ENCODE measurements at regions not wholly inside any gene's neighbourhood (a gene's known extent, or its start where the extent isn't known, plus 50 kb on each side); places are given as distances from the start of the nearest gene placed in this dataset.
"Not testable (repeated sequence)": the region's sequence is repeated elsewhere in the genome, so short reads cannot be mapped to it uniquely, and the experiment has no call there.

DNA sequence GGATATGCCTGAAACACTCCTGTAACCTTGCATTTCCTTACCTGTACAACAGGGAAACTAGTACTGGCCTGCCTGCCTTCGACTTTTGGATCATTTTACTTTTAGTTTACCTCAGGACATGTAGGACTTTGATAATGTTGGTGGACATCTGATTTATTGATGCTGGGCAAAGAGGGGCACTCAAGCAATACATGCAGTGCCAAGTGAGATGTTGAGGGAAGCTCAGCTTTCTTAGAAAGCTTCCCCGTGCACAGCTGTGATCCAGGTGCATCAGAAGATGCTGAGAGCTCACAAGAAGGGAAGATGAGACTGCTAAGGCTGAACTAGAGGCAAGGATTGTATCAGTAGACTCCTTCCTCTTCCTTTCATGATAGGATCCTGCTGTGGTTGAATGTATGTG, 336.2 kb upstream of the NCAM1 start:
- not testable (repeated sequence) for DNase-seq

DNA sequence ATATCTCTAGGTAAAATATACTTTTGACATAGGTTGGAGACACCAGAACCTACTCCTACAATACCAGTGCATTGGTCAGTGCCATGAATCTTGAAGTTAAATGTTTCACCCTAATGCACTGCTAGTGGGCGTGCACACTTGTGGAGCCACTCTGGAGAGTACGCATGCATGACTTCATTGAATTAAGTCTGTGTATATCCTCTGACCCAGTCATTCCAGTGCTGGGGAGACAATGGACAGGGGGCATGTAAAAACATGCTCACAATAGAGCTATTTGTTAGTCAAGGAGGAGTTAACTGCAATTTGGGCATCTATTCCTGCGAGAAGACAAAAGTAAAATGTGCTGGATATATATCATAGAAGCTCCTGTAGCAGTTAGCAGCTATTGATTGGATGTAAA, 335.4 kb upstream of the NCAM1 start:
- no peak for DNase-seq

DNA sequence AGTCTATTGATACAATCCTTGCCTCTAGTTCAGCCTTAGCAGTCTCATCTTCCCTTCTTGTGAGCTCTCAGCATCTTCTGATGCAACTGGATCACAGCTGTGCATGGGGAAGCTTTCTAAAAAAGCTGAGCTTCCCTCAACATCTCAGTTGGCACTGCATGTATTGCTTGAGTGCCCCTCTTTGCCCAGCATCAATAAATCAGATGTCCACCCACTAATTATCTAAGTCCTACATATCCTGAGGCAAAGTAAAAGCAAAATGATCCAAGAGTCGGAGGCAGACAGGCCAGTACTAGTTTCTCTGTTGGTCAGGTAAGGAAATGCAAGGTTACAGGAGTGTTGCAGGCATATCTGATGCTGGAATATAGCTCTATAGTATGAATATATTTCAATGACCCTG, 334.5 kb upstream of the NCAM1 start:
- DNase-seq = no peak

DNA sequence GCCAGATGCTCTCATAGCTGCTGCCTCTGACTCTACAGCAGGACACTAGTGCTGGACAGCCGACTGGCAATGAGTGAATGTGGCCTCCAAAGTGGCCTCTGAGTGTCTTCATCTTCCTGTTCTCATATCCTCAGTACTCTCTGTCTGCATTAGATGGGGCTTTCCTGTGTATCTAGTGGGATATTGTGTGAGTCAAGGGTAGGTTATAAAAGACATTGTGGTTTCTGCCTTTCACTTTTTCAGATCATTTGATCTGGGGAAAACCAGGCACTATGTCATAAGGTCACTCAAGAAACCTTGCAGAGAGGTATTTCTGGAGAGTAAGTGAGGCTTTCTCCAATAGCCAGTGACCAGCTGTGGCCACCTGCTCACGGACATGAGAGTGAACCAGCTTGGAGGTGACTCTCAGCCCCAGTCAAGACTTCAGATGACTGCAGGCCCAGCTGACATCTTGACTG, 333.6 kb upstream of the NCAM1 start:
- DNase-seq = no peak

DNA sequence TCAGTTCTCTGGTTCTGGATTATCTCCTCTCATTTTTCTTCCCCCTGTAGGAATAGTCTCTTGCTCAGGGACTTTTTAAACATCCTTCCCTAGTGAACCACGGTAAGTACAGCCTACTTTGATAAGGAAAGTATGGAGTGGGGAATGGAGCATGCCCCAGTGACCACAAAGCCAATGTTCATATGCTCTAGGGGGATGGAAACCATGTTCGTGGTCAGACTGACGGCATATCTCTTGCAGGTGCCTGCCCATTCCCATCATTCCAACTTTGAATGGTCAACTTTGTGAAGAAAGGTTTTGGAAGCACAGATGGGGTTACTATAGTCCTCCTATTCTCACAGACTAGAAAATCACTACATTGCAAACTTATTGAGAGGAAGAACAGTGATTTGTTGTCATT, 332.5 kb upstream of the NCAM1 start:
- DNase-seq = no peak

DNA sequence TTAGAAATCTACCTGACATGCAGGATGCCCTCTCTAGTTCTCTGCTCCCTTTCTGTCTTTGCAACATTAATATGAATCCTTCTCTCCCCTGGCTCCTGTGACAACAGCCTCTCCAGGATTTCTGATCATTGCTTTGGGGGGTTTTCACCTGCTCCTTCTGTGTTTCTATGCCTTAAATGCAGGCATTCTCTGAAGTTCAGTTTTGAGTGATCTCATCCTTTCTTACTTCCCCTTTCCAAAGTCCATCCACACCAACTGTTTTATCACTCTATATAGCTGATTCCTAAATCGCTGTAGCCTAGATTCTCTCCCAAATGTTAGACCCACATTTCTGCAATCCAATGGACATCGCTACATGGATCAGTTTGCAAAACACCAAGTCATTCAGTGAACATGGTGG, 330.7 kb upstream of the NCAM1 start:
- DNase-seq = no peak

DNA sequence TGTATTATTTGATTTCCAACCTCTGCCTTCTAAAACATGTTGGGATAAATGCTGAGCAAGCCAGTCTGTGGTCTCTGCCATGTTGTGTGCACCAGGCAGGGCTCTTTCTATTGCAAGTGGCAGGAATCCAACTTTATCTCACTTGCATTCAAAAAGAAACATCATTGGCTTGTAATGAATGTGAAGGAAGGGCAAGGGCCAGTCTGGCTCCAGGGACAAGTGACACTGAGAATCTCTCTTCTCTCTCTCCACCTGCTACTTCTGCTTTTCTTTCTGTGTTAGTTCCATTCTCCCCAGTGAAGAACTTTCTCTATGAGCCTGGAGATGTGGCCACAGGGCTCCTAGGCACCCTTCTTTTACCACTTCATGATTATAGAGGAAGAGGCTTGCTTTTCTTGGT, 329.9 kb upstream of the NCAM1 start:
- DNase-seq = no peak

DNA sequence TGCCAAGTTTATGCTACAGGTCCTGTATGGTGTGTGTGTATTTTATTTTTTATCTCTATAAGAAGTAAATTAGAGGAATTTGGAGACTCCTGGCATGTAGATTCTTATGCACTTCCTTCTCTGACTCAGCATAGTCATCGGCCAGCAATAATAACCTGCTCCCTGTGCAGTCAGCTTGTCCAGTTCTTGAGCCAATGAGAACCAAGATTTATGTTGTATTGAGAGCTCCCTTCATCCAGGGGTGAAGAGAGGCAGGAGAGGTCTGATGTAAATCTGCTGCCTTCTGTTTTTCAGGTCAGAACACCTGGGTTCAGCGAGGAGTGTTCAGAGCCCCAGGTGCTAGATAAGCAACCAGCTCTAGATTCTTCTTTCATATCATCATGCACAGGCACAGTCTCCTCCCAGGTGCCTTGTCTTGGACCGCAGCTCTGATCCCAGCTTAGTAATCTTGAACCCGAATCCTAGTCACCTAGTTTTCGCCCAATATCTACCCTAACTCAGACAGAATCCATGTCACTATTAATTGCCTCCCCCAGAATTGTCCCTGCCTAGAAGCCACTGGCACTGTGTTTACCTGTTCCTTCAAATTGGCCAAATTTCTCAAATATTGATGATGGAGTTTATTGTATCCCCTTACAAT, 328.2 kb upstream of the NCAM1 start:
- DNase-seq = no peak

DNA sequence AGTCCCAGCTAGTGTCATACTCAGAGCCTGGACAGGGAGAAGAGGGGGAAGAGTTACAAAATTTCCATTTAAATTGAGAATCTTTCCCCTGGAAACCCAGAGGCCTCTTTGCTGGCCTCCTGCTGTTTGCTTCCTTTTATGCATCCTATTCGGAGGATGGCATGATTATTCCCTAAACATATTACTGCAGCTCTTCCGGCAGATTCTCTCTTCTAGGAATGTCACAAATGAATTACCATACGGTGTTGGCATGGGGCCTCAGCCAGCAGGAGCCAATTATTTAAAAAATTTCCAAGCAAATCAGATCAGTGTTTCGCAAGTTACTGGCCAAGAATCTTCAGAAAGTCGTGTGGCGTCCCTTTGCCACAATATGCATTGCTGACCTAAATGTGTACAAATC, 326.7 kb upstream of the NCAM1 start:
- no peak for DNase-seq

DNA sequence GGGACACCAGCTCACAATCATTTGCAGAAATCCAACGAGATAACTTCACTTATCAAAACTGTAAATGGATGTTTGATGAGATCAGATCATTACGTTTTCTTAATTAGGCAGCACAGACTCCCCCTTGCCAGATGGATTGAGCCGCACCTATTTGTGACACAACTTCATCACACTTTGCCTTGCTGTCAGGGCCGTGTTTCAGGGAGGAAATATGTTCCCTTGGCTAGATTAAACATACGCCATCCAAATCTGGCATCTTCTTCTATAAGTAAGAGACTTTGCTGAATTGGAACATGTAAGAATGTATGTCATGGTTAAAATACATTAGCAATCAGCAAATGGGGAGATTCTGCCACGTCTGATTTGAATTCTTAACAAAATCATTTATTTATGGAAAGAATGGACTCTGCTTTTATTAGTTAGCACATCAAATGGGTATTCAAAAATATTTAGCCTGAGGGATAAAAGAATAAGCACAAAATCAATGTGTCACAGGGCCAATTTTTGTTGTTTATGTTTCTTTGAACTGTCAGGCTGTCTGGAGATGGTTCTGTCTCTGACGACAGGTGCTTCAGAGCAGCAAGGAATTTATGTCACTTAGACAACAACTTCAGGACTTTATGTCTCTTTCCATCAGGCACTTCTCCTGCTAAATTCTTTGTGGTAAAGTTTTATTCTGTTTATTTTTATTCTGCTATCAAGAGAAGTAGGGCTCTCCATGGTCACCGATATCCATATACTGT, 326.1 kb upstream of the NCAM1 start:
- DNase-seq = no peak

DNA sequence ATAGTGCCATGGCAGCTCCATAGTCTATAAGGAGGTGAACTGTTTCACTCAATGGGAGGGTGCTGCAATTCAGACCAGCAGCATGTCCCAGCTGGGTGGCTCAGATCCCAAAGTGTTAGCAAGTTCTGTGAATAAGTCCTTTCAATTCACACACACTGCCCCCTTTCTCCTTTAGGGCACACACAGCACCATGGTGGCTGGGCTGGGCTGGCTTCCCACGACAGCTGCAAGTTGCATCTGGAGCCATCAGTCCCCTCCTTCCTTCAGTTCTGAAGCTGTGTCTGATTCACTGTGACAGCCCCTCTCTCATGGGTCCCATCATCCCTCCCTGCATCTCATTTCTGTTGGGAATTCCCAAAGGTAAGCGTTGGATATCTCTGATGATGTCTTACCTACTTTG, 324.1 kb upstream of the NCAM1 start:
- no peak for DNase-seq

DNA sequence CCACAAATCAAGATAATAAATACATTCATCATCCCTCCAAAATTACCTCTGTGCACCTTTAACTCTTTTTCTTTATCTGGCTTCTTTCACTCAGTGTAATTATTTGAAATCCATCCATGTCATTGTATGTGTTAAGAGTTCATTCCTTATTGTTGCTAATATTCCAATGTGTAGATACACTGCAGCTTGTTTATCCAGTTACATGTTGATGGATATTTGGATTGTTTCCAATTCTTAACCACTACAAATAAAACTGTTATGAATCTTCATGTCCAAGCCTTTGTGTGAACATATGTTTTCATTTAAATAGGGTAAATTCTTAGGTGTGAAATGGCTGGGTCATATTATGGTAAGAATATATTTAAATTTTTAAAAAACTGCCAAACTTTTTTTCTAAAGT, 323.3 kb upstream of the NCAM1 start:
- DNase-seq = no peak

DNA sequence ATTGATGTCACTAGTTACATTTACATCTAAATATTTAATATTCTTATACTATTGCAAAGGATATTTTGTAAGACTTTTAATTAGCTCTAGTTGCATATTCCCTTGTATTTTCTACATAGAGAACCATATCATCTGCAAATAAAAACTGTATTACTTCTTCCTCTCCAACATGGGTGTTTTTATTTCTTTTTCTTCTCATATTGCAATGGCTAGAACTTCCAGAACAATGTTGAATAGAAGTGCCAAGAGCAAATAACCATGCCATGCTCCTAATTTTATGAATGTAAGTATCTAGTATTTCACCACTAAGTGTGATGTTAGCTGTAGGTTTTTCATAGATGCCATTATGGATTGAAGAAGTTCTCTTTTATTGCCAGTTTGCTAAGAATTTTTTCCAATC, 321.8 kb upstream of the NCAM1 start:
- DNase-seq = no peak

DNA sequence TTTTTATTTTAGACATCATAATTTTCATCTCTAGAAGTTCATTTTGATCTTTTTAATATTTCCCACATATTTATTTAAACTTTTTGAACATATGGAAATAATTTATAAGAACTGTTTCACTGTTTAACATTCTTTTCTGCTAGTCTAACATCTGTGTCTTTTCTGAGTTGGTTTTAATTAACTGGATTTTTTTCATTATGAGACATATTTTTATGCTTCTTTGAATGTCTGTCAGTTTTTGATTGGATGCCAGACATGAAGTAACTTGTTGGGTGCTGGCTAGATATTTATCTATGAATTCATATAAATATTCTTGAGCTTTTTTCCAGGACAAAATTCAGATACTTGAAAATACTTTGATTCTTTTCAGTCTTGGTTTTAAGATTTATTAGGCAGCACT, 317.8 kb upstream of the NCAM1 start:
- DNase-seq = no peak

DNA sequence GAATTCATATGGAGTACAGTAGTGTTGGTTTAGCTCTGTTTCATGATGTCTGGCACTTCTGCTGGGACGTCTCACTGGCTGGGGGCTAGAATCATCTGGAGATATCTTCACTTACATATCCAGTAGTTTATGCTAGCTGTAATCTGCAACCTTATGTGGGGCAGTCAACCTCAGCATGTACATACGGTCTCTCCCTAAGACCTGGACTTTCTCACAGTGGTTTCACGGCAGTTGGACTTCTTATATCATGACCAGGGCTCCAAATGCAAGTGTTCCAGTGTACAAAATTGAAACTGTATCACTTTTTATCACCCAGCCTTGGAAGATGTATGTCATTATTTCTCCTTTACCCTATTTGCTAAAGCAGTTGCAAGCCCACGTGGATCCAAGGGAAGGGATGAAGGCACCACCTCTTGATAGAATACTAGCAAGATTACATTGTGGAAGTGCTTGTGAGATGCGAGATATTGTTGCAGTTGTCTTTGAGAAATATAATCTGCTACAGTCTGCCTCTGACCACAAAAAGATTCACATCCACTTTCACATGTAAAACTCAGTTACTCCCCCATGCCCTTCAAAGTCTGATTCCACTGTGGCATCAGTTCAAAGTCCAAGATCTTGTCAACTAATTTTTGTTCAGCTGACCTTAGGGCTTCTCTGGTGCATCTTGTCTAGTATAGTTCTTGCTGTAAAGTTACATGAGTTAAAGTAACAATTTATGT, 316.6 kb upstream of the NCAM1 start:
- no peak for DNase-seq

DNA sequence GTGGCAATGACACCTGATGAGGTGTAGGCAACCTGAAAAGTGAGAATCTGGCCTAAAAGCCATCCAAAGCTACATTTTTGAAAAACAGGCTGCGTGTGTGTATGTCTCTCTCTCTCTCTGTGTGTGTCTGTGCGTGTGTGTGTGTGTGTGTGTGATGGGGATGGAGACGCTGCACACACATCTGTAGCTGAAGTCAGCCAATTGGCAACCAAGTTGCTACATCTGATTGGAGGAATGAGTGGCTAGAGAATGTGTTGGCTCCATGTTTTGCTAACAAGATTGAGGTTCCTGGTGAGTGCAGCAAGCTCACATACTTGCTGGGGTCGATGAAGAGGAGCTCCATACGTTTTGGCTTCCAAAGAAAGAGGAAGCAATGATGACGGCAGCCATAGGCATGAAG, 311.4 kb upstream of the NCAM1 start:
- no peak for DNase-seq

DNA sequence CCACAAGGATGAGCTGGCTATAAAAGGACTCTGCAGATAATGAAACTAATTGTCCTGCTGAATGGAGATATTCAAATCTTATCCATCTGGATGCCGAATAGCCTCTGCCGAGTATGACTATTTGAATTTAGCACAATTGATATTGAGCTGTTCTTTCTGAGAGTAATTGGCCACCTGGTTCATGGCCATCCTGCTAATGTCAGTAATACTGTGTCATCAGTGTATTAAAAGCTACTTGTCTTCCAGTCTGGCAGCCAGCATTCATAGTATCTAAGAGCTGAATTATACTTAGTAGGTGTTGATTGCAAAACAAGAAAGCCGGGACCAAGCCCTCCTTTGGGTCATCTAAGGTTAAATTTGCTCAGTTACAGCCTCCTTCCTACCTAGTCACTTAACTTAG, 310.7 kb upstream of the NCAM1 start:
- no peak for DNase-seq

DNA sequence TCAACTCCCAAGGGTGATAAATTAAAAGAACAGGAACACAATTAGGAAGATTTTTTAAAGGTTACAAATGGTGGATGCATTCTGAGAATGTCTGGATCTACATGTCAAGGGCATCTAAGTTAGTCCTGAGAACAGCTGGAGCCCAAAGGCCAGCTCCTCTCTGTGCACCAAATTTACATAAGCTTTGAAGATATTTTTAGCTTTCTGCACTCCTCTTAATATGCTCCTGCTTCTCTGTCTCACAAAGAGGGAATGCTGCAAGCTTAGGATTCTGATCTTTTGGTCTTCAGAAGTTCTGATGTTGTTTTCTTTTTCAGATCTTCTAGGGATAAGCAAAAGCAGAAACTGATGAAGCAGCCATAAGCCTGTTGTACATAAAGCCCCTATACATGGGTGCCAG, 309.8 kb upstream of the NCAM1 start:
- no peak for DNase-seq

DNA sequence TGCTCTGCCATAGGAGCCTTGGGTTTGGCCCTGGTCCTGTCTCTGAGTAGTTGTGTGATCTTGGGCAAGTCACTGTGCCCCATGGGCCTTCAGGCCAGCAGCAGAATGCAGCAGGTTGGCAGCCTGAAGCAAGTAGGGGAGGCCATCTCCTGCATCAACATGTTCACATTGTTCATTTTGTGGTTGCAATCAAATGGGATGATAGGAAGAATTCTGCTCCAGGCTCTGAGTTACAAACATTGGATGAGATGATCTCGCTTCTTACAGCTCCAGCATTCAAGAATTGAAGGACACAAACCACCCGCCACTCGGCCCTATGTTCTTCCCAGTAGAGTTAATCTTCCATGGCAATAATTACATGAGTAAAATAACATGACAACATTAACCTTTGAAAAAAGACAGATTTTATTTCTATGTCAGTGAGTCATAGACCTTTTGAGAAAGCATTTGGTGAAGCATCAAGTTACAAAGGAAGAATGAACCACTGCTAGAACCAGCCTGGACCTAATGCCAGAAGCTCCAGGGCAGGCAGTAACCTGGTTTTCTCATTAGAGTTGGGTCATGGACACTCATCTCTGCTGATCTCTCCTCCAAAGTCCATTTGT, 308.3 kb upstream of the NCAM1 start:
- DNase-seq = no peak

DNA sequence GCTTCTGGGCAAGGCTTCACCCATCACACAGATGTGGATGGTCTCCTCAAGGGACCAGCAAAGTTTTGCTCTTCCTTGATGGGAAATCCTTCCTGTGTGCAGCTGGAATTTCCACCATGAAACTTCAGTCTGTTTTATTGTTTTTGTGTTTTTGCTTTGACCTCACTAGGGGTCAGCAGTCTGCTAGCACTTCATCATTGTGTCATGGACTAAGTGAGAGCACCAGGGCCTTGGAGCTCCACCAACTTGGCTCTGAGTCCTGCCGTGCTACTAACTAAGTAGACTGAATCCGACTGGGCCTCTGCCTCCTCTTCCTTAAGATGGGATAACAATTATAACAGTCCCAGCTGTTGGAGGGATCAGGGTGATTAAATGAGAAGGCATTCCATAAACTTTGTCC, 305.8 kb upstream of the NCAM1 start:
- DNase-seq = no peak

DNA sequence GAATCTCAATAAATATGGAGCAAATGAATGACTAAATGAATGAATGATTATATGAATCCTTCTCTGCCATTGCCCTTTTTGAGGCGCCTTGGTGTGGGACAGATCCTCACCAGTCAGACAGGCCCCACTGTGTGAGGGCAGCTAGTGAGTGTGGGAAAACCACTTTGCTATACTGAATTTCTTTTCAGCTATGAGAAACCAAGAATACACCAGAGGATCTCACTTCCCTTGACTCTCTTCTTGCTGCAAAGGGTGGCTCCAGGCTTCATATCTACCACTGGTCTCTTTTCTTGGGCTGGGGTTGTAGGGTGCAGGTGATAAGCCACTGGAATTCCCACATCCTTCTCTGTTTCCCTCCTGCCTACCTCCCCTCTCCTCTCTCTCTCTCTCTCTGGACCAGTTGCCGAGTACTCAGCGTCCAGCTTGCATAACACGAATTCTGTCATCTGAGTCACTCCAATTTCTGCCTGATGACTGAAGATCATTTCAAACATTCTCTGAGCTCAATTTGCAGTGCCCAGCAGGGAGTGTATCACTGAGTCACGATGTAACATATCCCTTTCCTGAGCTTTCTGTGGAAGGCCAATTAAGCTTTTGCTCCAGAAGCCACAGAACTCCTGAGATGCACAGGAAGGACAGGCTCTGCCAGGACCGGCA, 304.3 kb upstream of the NCAM1 start:
- no peak for DNase-seq

DNA sequence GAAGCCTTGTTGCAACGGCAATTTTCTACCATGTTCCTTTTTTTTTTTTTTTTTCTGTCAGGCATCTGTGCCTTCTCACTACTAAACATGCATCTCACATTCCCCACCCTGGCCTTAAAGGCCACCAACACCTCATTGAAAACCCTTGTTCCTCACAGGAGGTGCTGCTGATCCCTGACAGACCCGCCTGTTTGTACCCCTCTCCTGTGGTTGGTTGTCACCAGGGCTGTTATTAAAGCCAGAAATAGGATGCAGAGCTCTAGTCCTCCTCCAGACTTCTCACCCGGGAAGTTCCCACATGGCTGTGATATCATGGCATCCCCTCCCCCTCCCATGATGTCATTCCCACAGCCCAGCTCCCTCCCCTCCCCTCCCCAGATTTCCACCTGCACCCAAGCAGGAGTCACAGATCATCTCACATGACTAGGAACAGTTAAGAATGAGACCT, 302.8 kb upstream of the NCAM1 start:
- DNase-seq = no peak

DNA sequence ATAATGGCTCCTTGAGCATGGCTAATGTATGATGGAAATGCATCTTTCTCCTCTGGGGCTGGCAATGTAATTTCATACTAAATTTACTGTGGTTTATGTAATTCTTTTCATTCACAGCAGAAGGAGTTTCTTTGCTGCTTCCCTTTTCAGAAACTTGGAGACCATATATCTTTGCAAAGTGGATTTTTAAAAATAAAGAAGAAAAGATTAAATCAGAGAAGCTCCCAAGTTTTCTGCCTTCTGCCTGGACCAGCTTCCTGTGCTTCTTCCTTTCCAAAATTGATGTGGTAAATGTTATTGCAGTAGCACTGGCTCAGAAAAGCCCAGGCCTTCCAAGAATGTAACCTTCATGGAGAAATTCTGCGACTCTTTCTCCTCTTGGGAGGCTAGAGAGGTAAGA, 300.1 kb upstream of the NCAM1 start:
- DNase-seq = no peak
